ENCODE measurements at regions not wholly inside any gene's neighbourhood (a gene's known extent, or its start where the extent isn't known, plus 50 kb on each side); places are given as distances from the start of the nearest gene placed in this dataset.

- H3K36me3 Mint-ChIP-seq: no peaks in the 10 kb centered on the region
- peaks cover 11% of the 10 kb centered on the region for H3K4me1 ChIP-seq (ENCODE audit: insufficient read depth, low read length)
- H3K27me3 ChIP-seq (ENCODE audit: insufficient read depth, low read length): no peaks in the 10 kb centered on the region
- H3K4me1 Mint-ChIP-seq: peaks cover 2 to 9% (median 3%) of the 10 kb centered on the region in 4 donors
- POLR2A ChIA-PET (ENCODE audit: partially characterized antibody): no interaction called here
- H3K4me3 ChIP-seq (ENCODE audit: low read length in 2 of 2): no peak overlapping the region
- CTCF ChIA-PET (ENCODE audit: partially characterized antibody): no interaction called here
- no peaks in the 10 kb centered on the region for H3K36me3 ChIP-seq (ENCODE audit: insufficient read depth, low read length)
- intact Hi-C loops (cut with micrococcal nuclease): no loop called here
- H3K27ac ChIP-seq (ENCODE audit: low read depth, low read length): no peak overlapping the region
- H3K27me3 Mint-ChIP-seq: peaks cover 3 to 7% of the 10 kb centered on the region in 2 donors
- no peaks in the 10 kb centered on the region for H3K9me3 ChIP-seq (ENCODE audit: control insufficient read depth in 1 of 2, low read length in 2 of 2)
- H3K9me3 Mint-ChIP-seq: peaks cover 0 to 4% (median 0%) of the 10 kb centered on the region in 8 donors
- no peak for DNase-seq
- no peak overlapping the region for H3K4me3 Mint-ChIP-seq
- H3K27ac Mint-ChIP-seq: no peak overlapping the region
Measured at GRCh38 chr15:38086611-38087010, 152.2 kb downstream of the TMCO5A start.

GRCh38 chr15:38088971-38089370 lies 154.5 kb downstream of the TMCO5A start:
- ChIA-PET POLR2A (ENCODE audit: partially characterized antibody) (no interaction called here), CTCF (ENCODE audit: partially characterized antibody) (no interaction called here)
- H3K9me3 Mint-ChIP-seq: peaks cover 0 to 5% (median 0%) of the 10 kb centered on the region in 8 donors
- Histone ChIP-seq H3K36me3 (ENCODE audit: insufficient read depth, low read length) (no peaks in the 10 kb centered on the region), H3K27ac (ENCODE audit: low read depth, low read length) (no peak overlapping the region), H3K27me3 (ENCODE audit: insufficient read depth, low read length) (no peaks in the 10 kb centered on the region), H3K9me3 (ENCODE audit: control insufficient read depth in 1 of 2, low read length in 2 of 2) (no peaks in the 10 kb centered on the region), H3K4me3 (ENCODE audit: low read length in 2 of 2) (no peak overlapping the region), H3K4me1 (ENCODE audit: insufficient read depth, low read length) (peaks cover 11% of the 10 kb centered on the region)
- H3K27ac Mint-ChIP-seq: no peak overlapping the region
- H3K27me3 Mint-ChIP-seq: peaks cover 2 to 7% of the 10 kb centered on the region in 2 donors
- no peak for DNase-seq
- H3K4me1 Mint-ChIP-seq: peaks cover 2 to 9% (median 3%) of the 10 kb centered on the region in 4 donors
- H3K4me3 Mint-ChIP-seq: no peak overlapping the region
- intact Hi-C loops (cut with micrococcal nuclease): no loop called here
- no peaks in the 10 kb centered on the region for H3K36me3 Mint-ChIP-seq

GRCh38 chr15:38090223-38090622 lies 155.8 kb downstream of the TMCO5A start:
- Histone ChIP-seq H3K36me3 (ENCODE audit: insufficient read depth, low read length) (no peaks in the 10 kb centered on the region), H3K4me1 (ENCODE audit: insufficient read depth, low read length) (peaks cover under 1% of the 10 kb centered on the region), H3K27me3 (ENCODE audit: insufficient read depth, low read length) (no peaks in the 10 kb centered on the region), H3K4me3 (ENCODE audit: low read length in 2 of 2) (no peak overlapping the region), H3K9me3 (ENCODE audit: control insufficient read depth in 1 of 2, low read length in 2 of 2) (no peaks in the 10 kb centered on the region), H3K27ac (ENCODE audit: low read depth, low read length) (no peak overlapping the region)
- CTCF ChIA-PET (ENCODE audit: partially characterized antibody): no interaction called here
- POLR2A ChIA-PET (ENCODE audit: partially characterized antibody): no interaction called here
- DNase-seq: no peak
- intact Hi-C loops (cut with micrococcal nuclease): no loop called here
- Mint-ChIP-seq H3K4me3 (no peak overlapping the region), H3K4me1 (peaks cover 0 to 6% (median under 1%) of the 10 kb centered on the region in 4 donors), H3K27ac (no peak overlapping the region), H3K9me3 (peaks cover 0 to 5% (median 0%) of the 10 kb centered on the region in 8 donors), H3K27me3 (peaks cover 2 to 7% of the 10 kb centered on the region in 2 donors), H3K36me3 (no peaks in the 10 kb centered on the region)

- H3K9me3 Mint-ChIP-seq: peaks cover 0 to 5% (median 1%) of the 10 kb centered on the region in 8 donors
- Histone ChIP-seq H3K9me3 (ENCODE audit: control insufficient read depth in 1 of 2, low read length in 2 of 2) (no peaks in the 10 kb centered on the region), H3K27ac (ENCODE audit: low read depth, low read length) (no peak overlapping the region), H3K4me3 (ENCODE audit: low read length in 2 of 2) (no peak overlapping the region), H3K27me3 (ENCODE audit: insufficient read depth, low read length) (no peaks in the 10 kb centered on the region), H3K36me3 (ENCODE audit: insufficient read depth, low read length) (no peaks in the 10 kb centered on the region), H3K4me1 (ENCODE audit: insufficient read depth, low read length) (no peaks in the 10 kb centered on the region)
- H3K27ac Mint-ChIP-seq: no peak overlapping the region
- peaks cover 2 to 7% of the 10 kb centered on the region in 2 donors for H3K27me3 Mint-ChIP-seq
- ChIA-PET POLR2A (ENCODE audit: partially characterized antibody) (no interaction called here), CTCF (ENCODE audit: partially characterized antibody) (no interaction called here)
- H3K36me3 Mint-ChIP-seq: no peaks in the 10 kb centered on the region
- intact Hi-C loops (cut with micrococcal nuclease): no loop called here
- DNase-seq: no peak
- H3K4me1 Mint-ChIP-seq: peaks cover 0 to 5% (median 0%) of the 10 kb centered on the region in 4 donors
- H3K4me3 Mint-ChIP-seq: no peak overlapping the region
Measured at GRCh38 chr15:38090678-38091077, 156.2 kb downstream of the TMCO5A start.

GRCh38 chr15:38091078-38091645 lies 156.7 kb downstream of the TMCO5A start:
- Histone ChIP-seq H3K27ac (ENCODE audit: low read depth, low read length) (no peak overlapping the region), H3K4me1 (ENCODE audit: insufficient read depth, low read length) (no peaks in the 10 kb centered on the region), H3K27me3 (ENCODE audit: insufficient read depth, low read length) (no peaks in the 10 kb centered on the region), H3K4me3 (ENCODE audit: low read length in 2 of 2) (no peak overlapping the region), H3K9me3 (ENCODE audit: control insufficient read depth in 1 of 2, low read length in 2 of 2) (no peaks in the 10 kb centered on the region), H3K36me3 (ENCODE audit: insufficient read depth, low read length) (no peaks in the 10 kb centered on the region)
- H3K9me3 Mint-ChIP-seq: peaks cover 0 to 7% (median 3%) of the 10 kb centered on the region in 8 donors
- ChIA-PET POLR2A (ENCODE audit: partially characterized antibody) (no interaction called here), CTCF (ENCODE audit: partially characterized antibody) (no interaction called here)
- intact Hi-C loops (cut with micrococcal nuclease): no loop called here
- H3K4me3 Mint-ChIP-seq: no peak overlapping the region
- H3K27ac Mint-ChIP-seq: no peak overlapping the region
- peaks cover 2 to 5% of the 10 kb centered on the region in 2 donors for H3K27me3 Mint-ChIP-seq
- no peaks in the 10 kb centered on the region for H3K36me3 Mint-ChIP-seq
- peaks cover 0 to 5% (median 0%) of the 10 kb centered on the region in 4 donors for H3K4me1 Mint-ChIP-seq
- peak in 1 of 5 donors; percentile 3 for DNase-seq

- POLR2A ChIA-PET (ENCODE audit: partially characterized antibody): no interaction called here
- no peak overlapping the region for H3K27ac Mint-ChIP-seq
Measured at GRCh38 chr15:38093931-38094330, 158.7 kb upstream of the SPRED1 start.

GRCh38 chr15:38102972-38103371 lies 149.7 kb upstream of the SPRED1 start:
- Histone ChIP-seq H3K4me3 (ENCODE audit: low read length in 2 of 2) (no peak overlapping the region), H3K36me3 (ENCODE audit: insufficient read depth, low read length) (no peaks in the 10 kb centered on the region), H3K27ac (ENCODE audit: low read depth, low read length) (no peak overlapping the region), H3K4me1 (ENCODE audit: insufficient read depth, low read length) (no peaks in the 10 kb centered on the region), H3K9me3 (ENCODE audit: control insufficient read depth in 1 of 2, low read length in 2 of 2) (no peaks in the 10 kb centered on the region), H3K27me3 (ENCODE audit: insufficient read depth, low read length) (no peaks in the 10 kb centered on the region)
- peaks cover 2 to 5% (median 3%) of the 10 kb centered on the region in 8 donors for H3K9me3 Mint-ChIP-seq
- intact Hi-C loops (cut with micrococcal nuclease): no loop called here
- no peak overlapping the region for H3K27ac Mint-ChIP-seq
- DNase-seq: no peak
- CTCF ChIA-PET (ENCODE audit: partially characterized antibody): no interaction called here
- H3K4me1 Mint-ChIP-seq: no peaks in the 10 kb centered on the region
- peaks cover 8 to 10% of the 10 kb centered on the region in 2 donors for H3K27me3 Mint-ChIP-seq
- no peaks in the 10 kb centered on the region for H3K36me3 Mint-ChIP-seq
- POLR2A ChIA-PET (ENCODE audit: partially characterized antibody): no interaction called here
- no peak overlapping the region for H3K4me3 Mint-ChIP-seq

More at GRCh38 chr15:38093931-38094330, 158.7 kb upstream of the SPRED1 start:
- DNase-seq: no peak
- H3K9me3 Mint-ChIP-seq: peaks cover 4 to 25% (median 12%) of the 10 kb centered on the region in 8 donors
- H3K4me1 ChIP-seq (ENCODE audit: insufficient read depth, low read length): no peaks in the 10 kb centered on the region
- H3K36me3 Mint-ChIP-seq: no peaks in the 10 kb centered on the region
- no peak overlapping the region for H3K4me3 Mint-ChIP-seq
- H3K9me3 ChIP-seq (ENCODE audit: control insufficient read depth in 1 of 2, low read length in 2 of 2): no peaks in the 10 kb centered on the region
- intact Hi-C loops (cut with micrococcal nuclease): no loop called here
- H3K27me3 ChIP-seq (ENCODE audit: insufficient read depth, low read length): no peaks in the 10 kb centered on the region
- H3K4me3 ChIP-seq (ENCODE audit: low read length in 2 of 2): no peak overlapping the region
- H3K27me3 Mint-ChIP-seq: peaks cover 2 to 7% of the 10 kb centered on the region in 2 donors
- CTCF ChIA-PET (ENCODE audit: partially characterized antibody): no interaction called here
- H3K4me1 Mint-ChIP-seq: peaks cover 0 to 5% (median 0%) of the 10 kb centered on the region in 4 donors
- H3K36me3 ChIP-seq (ENCODE audit: insufficient read depth, low read length): no peaks in the 10 kb centered on the region
- H3K27ac ChIP-seq (ENCODE audit: low read depth, low read length): no peak overlapping the region

Measured in CD4-positive, alpha-beta memory T cell (primary cell).